ENCODE measurements at regions not wholly inside any gene's neighbourhood (a gene's known extent, or its start where the extent isn't known, plus 50 kb on each side); places are given as distances from the start of the nearest gene placed in this dataset.

- no peak for DNase-seq
- intact Hi-C loops (cut with DNase I; ENCODE audit: low total_unique reads) = no loop called here
- Histone ChIP-seq H3K36me3 (ENCODE audit: low read depth, missing control alignments) (no peaks in the 10 kb centered on the region), H3K4me1 (peaks cover 20% of the 10 kb centered on the region), H3K4me3 (no peak overlapping the region), H3K9me3 (no peaks in the 10 kb centered on the region), H3K27ac (no peak overlapping the region), H3K27me3 (no peaks in the 10 kb centered on the region)
- WGBS, 2 donors = 41 to 82% methylated on average over 1 of the region's 1 CpG
- TF ChIP-seq CTCF (IDR thresholded peaks at IDR 0.05) (no peak), POLR2A (IDR thresholded peaks at IDR 0.05) (no peak)
Observed at GRCh38 chr10:70939441-70940003, 51.2 kb upstream of the PCBD1 start.

- TF ChIP-seq POLR2A (IDR thresholded peaks at IDR 0.05) (no peak), CTCF (IDR thresholded peaks at IDR 0.05) (no peak)
- no peak overlapping the region for H3K27ac ChIP-seq
- H3K27me3 ChIP-seq = no peaks in the 10 kb centered on the region
- intact Hi-C loops (cut with DNase I; ENCODE audit: low total_unique reads) = no loop called here
- DNase-seq = peak; percentile 52
- 72 to 74% methylated on average over 4 to 6 of the region's 6 CpGs for WGBS, 2 donors
- peaks cover 20% of the 10 kb centered on the region for H3K4me1 ChIP-seq
- H3K9me3 ChIP-seq = no peaks in the 10 kb centered on the region
- no peak overlapping the region for H3K4me3 ChIP-seq
- H3K36me3 ChIP-seq (ENCODE audit: low read depth, missing control alignments) = no peaks in the 10 kb centered on the region
Observed at GRCh38 chr10:70940834-70941568, 52.6 kb upstream of the PCBD1 start.

GRCh38 chr10:70942125-70942524 lies 53.8 kb upstream of the PCBD1 start:
- no peaks in the 10 kb centered on the region for H3K27me3 ChIP-seq

GRCh38 chr10:70942725-70943124 lies 54.4 kb upstream of the PCBD1 start:
- DNase-seq = no peak
- H3K27me3 ChIP-seq = no peaks in the 10 kb centered on the region
- no peaks in the 10 kb centered on the region for H3K36me3 ChIP-seq (ENCODE audit: low read depth, missing control alignments)
- H3K27ac ChIP-seq = no peak overlapping the region
- H3K4me1 ChIP-seq = peaks cover 20% of the 10 kb centered on the region
- intact Hi-C loops (cut with DNase I; ENCODE audit: low total_unique reads) = no loop called here
- no peak overlapping the region for H3K4me3 ChIP-seq
- TF ChIP-seq CTCF (IDR thresholded peaks at IDR 0.05) = no peak
- H3K9me3 ChIP-seq = no peaks in the 10 kb centered on the region
- 97 to 100% methylated on average over 1 to 3 of the region's 3 CpGs for WGBS, 2 donors

More at GRCh38 chr10:70942125-70942524, 53.8 kb upstream of the PCBD1 start:
- TF ChIP-seq CTCF (IDR thresholded peaks at IDR 0.05) (no peak), POLR2A (IDR thresholded peaks at IDR 0.05) (no peak)
- Histone ChIP-seq H3K9me3 (no peaks in the 10 kb centered on the region), H3K4me3 (no peak overlapping the region), H3K27ac (no peak overlapping the region), H3K36me3 (ENCODE audit: low read depth, missing control alignments) (no peaks in the 10 kb centered on the region), H3K4me1 (peaks cover 20% of the 10 kb centered on the region)
- intact Hi-C loops (cut with DNase I; ENCODE audit: low total_unique reads) = no loop called here
- DNase-seq = no peak
- 81 to 89% methylated on average over 4 to 6 of the region's 6 CpGs for WGBS, 2 donors

- 77 to 89% methylated on average over 4 of the region's 4 CpGs for WGBS, 2 donors
- Histone ChIP-seq H3K27ac (no peak overlapping the region), H3K4me3 (no peak overlapping the region), H3K36me3 (ENCODE audit: low read depth, missing control alignments) (no peaks in the 10 kb centered on the region), H3K9me3 (no peaks in the 10 kb centered on the region), H3K4me1 (peaks cover 20% of the 10 kb centered on the region), H3K27me3 (no peaks in the 10 kb centered on the region)
- no peak for TF ChIP-seq POLR2A (IDR thresholded peaks at IDR 0.05)
- no peak for TF ChIP-seq CTCF (IDR thresholded peaks at IDR 0.05)
- intact Hi-C loops (cut with DNase I; ENCODE audit: low total_unique reads) = no loop called here
- DNase-seq = no peak
Observed at GRCh38 chr10:70943249-70943648, 54.9 kb upstream of the PCBD1 start.

Data from testis (tissue), 2 donors.